HG03103 (cell line): ENCODE measurements at regions not wholly inside any gene's neighbourhood (a gene's known extent, or its start where the extent isn't known, plus 50 kb on each side); places are given as distances from the start of the nearest gene placed in this dataset.

Source experiments
- ATAC-seq: cut with Tn5 transposase; IDR thresholded peaks from one replicate; pipeline ENCODE4 v1.9.1; 2021; ENCODE audit warnings: low read depth; ENCODE audit not compliant: unreplicated experiment

- no peak for ATAC-seq
Observed at GRCh38 chr2:216745453-216745852, 50.1 kb upstream of the IGFBP5 start.
